Vagina (tissue), 2 donors: ENCODE measurements at regions not wholly inside any gene's neighbourhood (a gene's known extent, or its start where the extent isn't known, plus 50 kb on each side); places are given as distances from the start of the nearest gene placed in this dataset.

Source experiments
- POLR2A ChIP-seq, 2 donors: fragments of 450-650 bp; IDR thresholded peaks; one replicate each; pipeline ENCODE4 v1.6.1; 2017; ENCODE audit warnings: antibody characterized with exemption in 2 of 2, mild to moderate bottlenecking in 2 of 2, moderate library complexity in 2 of 2
- POLR2AphosphoS5 ChIP-seq, 2 donors: sonication (generic); formaldehyde crosslinking; IDR thresholded peaks; one replicate each; pipeline ENCODE4 v1.9.0; 2017; ENCODE audit warnings: antibody characterized with exemption in 2 of 2, mild to moderate bottlenecking in 2 of 2, low read depth in 1 of 2; ENCODE audit not compliant: insufficient read depth in 1 of 2
- TF ChIP-seq, protein P1 (sequence below), 3 experiments: fragments of 450-650 bp in 2 of 3; fragments of 200-600 bp in 1 of 3; sonication (generic) in 1 of 3; IDR thresholded peaks; one replicate each; pipeline ENCODE4 v1.5.1; 2017 to 2019; ENCODE audit warnings: antibody characterized with exemption in 3 of 3, mild to moderate bottlenecking in 2 of 3, moderate library complexity in 2 of 3

DNA sequence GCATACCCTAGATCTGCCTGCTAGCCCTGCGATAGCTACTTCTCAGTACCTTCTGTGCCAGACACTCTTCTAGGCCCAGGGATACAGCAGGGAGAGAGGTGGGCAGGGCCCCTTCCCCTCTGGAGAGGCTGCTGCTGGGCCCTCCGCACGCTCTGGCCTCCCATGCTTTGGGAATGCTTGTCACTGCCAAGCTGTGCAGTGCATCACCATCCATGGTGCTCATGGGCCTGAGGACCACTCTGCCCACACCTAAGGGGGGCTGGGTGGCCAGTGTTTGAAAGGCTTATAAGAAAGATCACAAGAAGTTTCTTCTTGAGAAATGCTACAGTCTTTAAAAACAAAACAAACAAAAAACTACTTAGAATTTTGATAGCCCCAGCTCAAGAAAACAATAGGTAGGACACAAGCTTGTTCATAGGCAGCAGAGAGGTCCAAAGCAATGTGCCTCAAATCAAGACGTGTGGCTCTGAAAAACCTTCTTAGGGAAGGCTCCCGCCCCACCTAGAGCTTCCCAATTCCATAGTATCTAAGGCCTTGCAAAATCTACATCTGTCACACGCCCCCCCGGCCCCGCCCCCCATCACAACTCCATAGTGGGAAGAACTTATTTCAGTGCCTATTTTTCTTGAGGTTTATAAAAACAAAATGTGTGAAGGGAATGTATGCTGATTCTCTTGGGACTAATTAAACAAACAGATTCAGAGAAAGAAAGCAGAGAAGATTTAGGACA is 145.8 kb downstream of the TM9SF2 start:
- TF ChIP-seq, protein P1, sequence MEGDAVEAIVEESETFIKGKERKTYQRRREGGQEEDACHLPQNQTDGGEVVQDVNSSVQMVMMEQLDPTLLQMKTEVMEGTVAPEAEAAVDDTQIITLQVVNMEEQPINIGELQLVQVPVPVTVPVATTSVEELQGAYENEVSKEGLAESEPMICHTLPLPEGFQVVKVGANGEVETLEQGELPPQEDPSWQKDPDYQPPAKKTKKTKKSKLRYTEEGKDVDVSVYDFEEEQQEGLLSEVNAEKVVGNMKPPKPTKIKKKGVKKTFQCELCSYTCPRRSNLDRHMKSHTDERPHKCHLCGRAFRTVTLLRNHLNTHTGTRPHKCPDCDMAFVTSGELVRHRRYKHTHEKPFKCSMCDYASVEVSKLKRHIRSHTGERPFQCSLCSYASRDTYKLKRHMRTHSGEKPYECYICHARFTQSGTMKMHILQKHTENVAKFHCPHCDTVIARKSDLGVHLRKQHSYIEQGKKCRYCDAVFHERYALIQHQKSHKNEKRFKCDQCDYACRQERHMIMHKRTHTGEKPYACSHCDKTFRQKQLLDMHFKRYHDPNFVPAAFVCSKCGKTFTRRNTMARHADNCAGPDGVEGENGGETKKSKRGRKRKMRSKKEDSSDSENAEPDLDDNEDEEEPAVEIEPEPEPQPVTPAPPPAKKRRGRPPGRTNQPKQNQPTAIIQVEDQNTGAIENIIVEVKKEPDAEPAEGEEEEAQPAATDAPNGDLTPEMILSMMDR (IDR thresholded peaks at IDR 0.05) = no peak
- TF ChIP-seq POLR2A (IDR thresholded peaks at IDR 0.05) (no peak), POLR2AphosphoS5 (IDR thresholded peaks at IDR 0.05; ENCODE audit: insufficient read depth in 1 of 2, low read depth in 1 of 2) (no peak)
